IMR-90 (cell line): ENCODE measurements at regions not wholly inside any gene's neighbourhood (a gene's known extent, or its start where the extent isn't known, plus 50 kb on each side); places are given as distances from the start of the nearest gene placed in this dataset.

Source experiments
- ATAC-seq: fragments of 200-7000 bp; cut with Tn5 transposase; 2 replicates; pipeline ENCODE4 v1.9.1; 2020; ENCODE audit warnings: low read depth, mild to moderate bottlenecking, moderate library complexity
- BruUV-seq: library from RNA; stranded (reverse); fragments of 400-500 nt; replicated peaks from 2 replicates; lab custom pipeline; 2021; lab: Mats Ljungman, UMichigan
- CTCF ChIA-PET: fragments of 300-600 bp; formaldehyde crosslinking; extraction: SDS; loops from one replicate; lab custom pipeline; 2021; ENCODE audit warnings: antibody characterized with exemption; lab: Yijun Ruan, JAX
- POLR2A ChIA-PET: fragments of 300-600 bp; sonication (Branson Sonifier 250); formaldehyde crosslinking; loops from one replicate; lab custom pipeline; 2022; ENCODE audit warnings: antibody characterized with exemption; ENCODE audit not compliant: unreplicated experiment; lab: Charles Lee
- DNase-seq: peaks from one replicate; pipeline ENCODE4 v3.0.0; 2013
- H2AFZ ChIP-seq: replicated peaks from 2 replicates; pipeline ENCODE3; 2013; ENCODE audit warnings: low read length, mild to moderate bottlenecking; ENCODE audit not compliant: poor library complexity
- H2AK5ac ChIP-seq: 2 replicates; pipeline ENCODE4 v1.6.1; 2013; ENCODE audit warnings: low read depth, low read length, inconsistent platforms
- H2AK9ac ChIP-seq: replicated peaks from 2 replicates; pipeline ENCODE3; 2013; ENCODE audit warnings: mild to moderate bottlenecking, low read depth, low read length, moderate library complexity; ENCODE audit not compliant: poor library complexity
- H2BK120ac ChIP-seq: 2 replicates; pipeline ENCODE4 v1.6.1; 2013; ENCODE audit warnings: low read depth, low read length, inconsistent platforms
- H2BK15ac ChIP-seq: 3 replicates; pipeline ENCODE4 v1.6.1; 2013; ENCODE audit warnings: low read depth, low read length, inconsistent platforms
- H2BK20ac ChIP-seq: 2 replicates; pipeline ENCODE4 v1.6.1; 2013; ENCODE audit warnings: low read depth, mild to moderate bottlenecking, inconsistent platforms, low read length, moderate library complexity
- H2BK5ac ChIP-seq: 2 replicates; pipeline ENCODE4 v1.6.1; 2013; ENCODE audit warnings: mild to moderate bottlenecking, low read depth, low read length, inconsistent platforms; ENCODE audit not compliant: poor library complexity, severe bottlenecking
- H3K14ac ChIP-seq: replicated peaks from 2 replicates; pipeline ENCODE4 v1.6.1; 2013; ENCODE audit warnings: low read depth, low read length, inconsistent platforms
- H3K18ac ChIP-seq: 2 replicates; pipeline ENCODE4 v1.6.1; 2013; ENCODE audit warnings: low read depth, low read length, control low read depth
- H3K23ac ChIP-seq: 2 replicates; pipeline ENCODE4 v1.6.1; 2013; ENCODE audit warnings: low read depth, low read length, inconsistent platforms
- H3K27ac ChIP-seq: 2 replicates; pipeline ENCODE4 v1.5.1; 2013; ENCODE audit warnings: mild to moderate bottlenecking, control low read depth, low read length; ENCODE audit not compliant: insufficient read depth
- H3K27me3 ChIP-seq: 2 replicates; pipeline ENCODE4 v1.6.1; 2013; ENCODE audit warnings: low read length; ENCODE audit not compliant: control insufficient read depth, insufficient read depth
- H3K36me3 ChIP-seq: 2 replicates; pipeline ENCODE4 v1.6.1; 2013; ENCODE audit warnings: low read length, mixed read lengths; ENCODE audit not compliant: control insufficient read depth, insufficient read depth
- H3K4ac ChIP-seq: 2 replicates; pipeline ENCODE4 v1.6.1; 2013; ENCODE audit warnings: low read depth, low read length, inconsistent platforms
- H3K4me1 ChIP-seq: 2 replicates; pipeline ENCODE4 v1.6.1; 2013; ENCODE audit warnings: low read length, mixed read lengths; ENCODE audit not compliant: control insufficient read depth, insufficient read depth
- H3K4me2 ChIP-seq: 2 replicates; pipeline ENCODE4 v1.6.1; 2013; ENCODE audit warnings: low read depth, mild to moderate bottlenecking, control low read depth, low read length, moderate library complexity
- H3K4me3 ChIP-seq: 2 replicates; pipeline ENCODE4 v1.5.1; 2013; ENCODE audit warnings: low read depth, mild to moderate bottlenecking, control low read depth, low read length, moderate library complexity; ENCODE audit not compliant: insufficient read depth
- H3K56ac ChIP-seq: 2 replicates; pipeline ENCODE4 v1.6.1; 2013; ENCODE audit warnings: low read length, inconsistent platforms; ENCODE audit not compliant: insufficient read depth; ENCODE audit errors: extremely low read depth
- H3K79me1 ChIP-seq, 2 experiments: 2 replicates each; pipeline ENCODE4 v1.6.1; 2013; ENCODE audit warnings: low read length in 2 of 2, inconsistent platforms in 1 of 2, low read depth in 1 of 2
- H3K9ac ChIP-seq: 2 replicates; pipeline ENCODE4 v1.6.1; 2013; ENCODE audit warnings: low read depth, low read length, control low read depth
- H3K9me1 ChIP-seq: 2 replicates; pipeline ENCODE4 v1.6.1; 2013; ENCODE audit warnings: low read length, inconsistent platforms; ENCODE audit not compliant: insufficient read depth
- H3K9me3 ChIP-seq: 2 replicates; pipeline ENCODE4 v1.6.1; 2013; ENCODE audit warnings: low read length; ENCODE audit not compliant: control insufficient read depth, insufficient read depth
- H4K20me1 ChIP-seq: 2 replicates; pipeline ENCODE4 v1.6.1; 2013; ENCODE audit warnings: low read length, inconsistent platforms; ENCODE audit not compliant: insufficient read depth
- H4K5ac ChIP-seq: 2 replicates; pipeline ENCODE4 v1.6.1; 2013; ENCODE audit warnings: mild to moderate bottlenecking, low read depth, low read length, control low read depth
- H4K8ac ChIP-seq, 2 experiments: 2 replicates each; pipeline ENCODE4 v1.6.1; 2013; ENCODE audit warnings: low read depth in 2 of 2, low read length in 2 of 2, control low read depth in 1 of 2, inconsistent platforms in 1 of 2
- H4K91ac ChIP-seq: 2 replicates; pipeline ENCODE4 v1.6.1; 2013; ENCODE audit warnings: low read depth, low read length, inconsistent platforms; ENCODE audit not compliant: insufficient read depth
- BHLHE40 ChIP-seq: fragments of 150-350 bp; IDR thresholded peaks from 2 replicates; pipeline ENCODE4 v1.6.1; 2016; ENCODE audit warnings: mild to moderate bottlenecking, low read depth, low read length
- CEBPB ChIP-seq: IDR thresholded peaks from 2 replicates; pipeline ENCODE4 v1.6.1; 2012; ENCODE audit warnings: low read depth, low read length, improper control_type of control experiment
- CHD1 ChIP-seq: IDR thresholded peaks from 2 replicates; pipeline ENCODE4 v1.6.1; 2012; ENCODE audit warnings: low read depth, low read length, improper control_type of control experiment
- CTCF ChIP-seq: conservative IDR thresholded peaks from 2 replicates; pipeline ENCODE4 v1.5.1; 2012; ENCODE audit warnings: mild to moderate bottlenecking, low read depth, low read length, improper control_type of control experiment
- ELK1 ChIP-seq: fragments of 150-350 bp; IDR thresholded peaks from 2 replicates; pipeline ENCODE4 v1.6.1; 2016; ENCODE audit warnings: low read depth, mild to moderate bottlenecking, low read length, moderate library complexity, borderline replicate concordance
- FOS ChIP-seq: fragments of 150-350 bp; IDR thresholded peaks from 2 replicates; pipeline ENCODE4 v1.6.1; 2016; ENCODE audit warnings: low read depth, low read length
- MAFK ChIP-seq: IDR thresholded peaks from 2 replicates; pipeline ENCODE4 v1.6.1; 2012; ENCODE audit warnings: low read depth, low read length, improper control_type of control experiment
- MAZ ChIP-seq: IDR thresholded peaks from 2 replicates; pipeline ENCODE4 v1.6.1; 2012; ENCODE audit warnings: low read depth, mild to moderate bottlenecking, low read length, improper control_type of control experiment, moderate library complexity, borderline replicate concordance
- MXI1 ChIP-seq: IDR thresholded peaks from 2 replicates; pipeline ENCODE4 v1.6.1; 2012; ENCODE audit warnings: low read depth, mild to moderate bottlenecking, low read length, moderate library complexity, borderline replicate concordance
- NFE2L2 ChIP-seq: fragments of 150-350 bp; IDR thresholded peaks from 2 replicates; pipeline ENCODE4 v1.6.1; 2016; ENCODE audit warnings: low read depth, mild to moderate bottlenecking, low read length
- POLR2A ChIP-seq: IDR thresholded peaks from 2 replicates; pipeline ENCODE4 v1.6.1; 2012; ENCODE audit warnings: mild to moderate bottlenecking, low read depth, low read length
- RAD21 ChIP-seq: IDR thresholded peaks from 2 replicates; pipeline ENCODE4 v1.6.1; 2012; ENCODE audit warnings: low read length, improper control_type of control experiment
- RCOR1 ChIP-seq: IDR thresholded peaks from 2 replicates; pipeline ENCODE4 v1.6.1; 2012; ENCODE audit warnings: mild to moderate bottlenecking, low read length, improper control_type of control experiment; ENCODE audit not compliant: insufficient replicate concordance
- RFX5 ChIP-seq: IDR thresholded peaks from 2 replicates; pipeline ENCODE4 v1.8.0; 2012; ENCODE audit warnings: low read depth, mild to moderate bottlenecking, low read length, moderate library complexity
- SMC3 ChIP-seq: fragments of 150-350 bp; IDR thresholded peaks from 2 replicates; pipeline ENCODE4 v1.6.1; 2016; ENCODE audit warnings: low read depth, mild to moderate bottlenecking, antibody characterized with exemption, low read length, moderate library complexity
- USF2 ChIP-seq: fragments of 150-350 bp; IDR thresholded peaks from 2 replicates; pipeline ENCODE4 v1.6.1; 2017; ENCODE audit warnings: mild to moderate bottlenecking, antibody characterized with exemption, low read length, low read depth
- WGBS, 2 experiments: methylation state at CpG; one replicate each; pipeline versions ENCODE4 v1.1.5 to v1.1.7; 2013; ENCODE audit warnings: missing lambda C conversion rate in 2 of 2; ENCODE audit not compliant: insufficient read length in 1 of 2; ENCODE audit errors: extremely low coverage in 2 of 2; 5-methylcytosine and 5-hydroxymethylcytosine counted together
- dilution Hi-C: fragments of 300-500 bp; cut with HindIII; formaldehyde crosslinking; loops from one replicate; pipeline ENCODE4 v1.14.3; 2018; ENCODE audit warnings: low sequenced_read_pairs; ENCODE audit not compliant: unreplicated experiment
- in situ Hi-C: fragments of 300-500 bp; cut with MboI; formaldehyde crosslinking; loops from 3 replicates; pipeline ENCODE4 v1.14.3; 2019; ENCODE audit warnings: low sequenced_read_pairs, inconsistent platforms, mixed read lengths
- intact Hi-C: fragments of 100-400 bp; cut with micrococcal nuclease; formaldehyde crosslinking; loops from 2 replicates; pipeline ENCODE4 v1.10.0; 2022

- H4K91ac ChIP-seq: no peak overlapping the region
- in situ Hi-C loops: no loop called here
- H3K23ac ChIP-seq: no peak overlapping the region
- no peak for ATAC-seq
- TF ChIP-seq MAFK (no peak), MXI1 (no peak), MAZ (no peak), POLR2A (no peak), CTCF (no peak), RFX5 (no peak), USF2 (no peak), SMC3 (no peak), CHD1 (no peak), ELK1 (no peak), BHLHE40 (no peak), NFE2L2 (no peak), FOS (no peak), RCOR1 (no peak), RAD21 (no peak), CEBPB (no peak)
- peaks cover 2% of the 10 kb centered on the region; the same call in 1 of the 2 replicates for H3K27me3 ChIP-seq
- H4K20me1 ChIP-seq: no peaks in the 10 kb centered on the region
- no TSS peak for BruUV-seq
- no peak overlapping the region for H3K18ac ChIP-seq
- H2AK5ac ChIP-seq: no peak overlapping the region
- POLR2A ChIA-PET: no interaction called here
- no peak overlapping the region for H2BK120ac ChIP-seq
- no peak overlapping the region for H4K5ac ChIP-seq
- H3K9ac ChIP-seq: no peak overlapping the region
- H3K4me3 ChIP-seq: no peak overlapping the region
- H2BK5ac ChIP-seq: no peak overlapping the region
- H2AK9ac ChIP-seq: no peak overlapping the region
- peaks cover 4% of the 10 kb centered on the region; the same call in 1 of the 2 replicates for H3K9me1 ChIP-seq
- no peak overlapping the region for H3K56ac ChIP-seq
- no peaks in the 10 kb centered on the region for H3K36me3 ChIP-seq
- no CpG with 5 or more reads among the region's 1 CpG for WGBS, 2 experiments
- H3K14ac ChIP-seq: no peak overlapping the region
- no peaks in the 10 kb centered on the region for H3K9me3 ChIP-seq
- no peak overlapping the region for H3K4me2 ChIP-seq
- CTCF ChIA-PET: no interaction called here
- no peak overlapping the region for H3K27ac ChIP-seq
- dilution Hi-C loops: no loop called here
- no peak overlapping the region for H2BK15ac ChIP-seq
- H3K4ac ChIP-seq: no peak overlapping the region
- H4K8ac ChIP-seq: no peak overlapping the region
- H2AFZ ChIP-seq: no peak overlapping the region
- no peak overlapping the region for H2BK20ac ChIP-seq
- no peak for DNase-seq
- peaks cover 2% of the 10 kb centered on the region for H3K4me1 ChIP-seq
- intact Hi-C loops: no loop called here
- H3K79me1 ChIP-seq: no peaks in the 10 kb centered on the region
These were observed 116.1 kb upstream of the FOXN2 start for GRCh38 chr2:48198371-48198770.
